HG03175 (cell line): ENCODE measurements at regions not wholly inside any gene's neighbourhood (a gene's known extent, or its start where the extent isn't known, plus 50 kb on each side); places are given as distances from the start of the nearest gene placed in this dataset.
"Not testable (repeated sequence)": the region's sequence is repeated elsewhere in the genome, so short reads cannot be mapped to it uniquely, and the experiment has no call there.

Experiments
- ATAC-seq: cut with Tn5 transposase; IDR thresholded peaks from one replicate; pipeline ENCODE4 v1.9.1; 2021; ENCODE audit warnings: mild to moderate bottlenecking, moderate library complexity; ENCODE audit not compliant: unreplicated experiment

DNA sequence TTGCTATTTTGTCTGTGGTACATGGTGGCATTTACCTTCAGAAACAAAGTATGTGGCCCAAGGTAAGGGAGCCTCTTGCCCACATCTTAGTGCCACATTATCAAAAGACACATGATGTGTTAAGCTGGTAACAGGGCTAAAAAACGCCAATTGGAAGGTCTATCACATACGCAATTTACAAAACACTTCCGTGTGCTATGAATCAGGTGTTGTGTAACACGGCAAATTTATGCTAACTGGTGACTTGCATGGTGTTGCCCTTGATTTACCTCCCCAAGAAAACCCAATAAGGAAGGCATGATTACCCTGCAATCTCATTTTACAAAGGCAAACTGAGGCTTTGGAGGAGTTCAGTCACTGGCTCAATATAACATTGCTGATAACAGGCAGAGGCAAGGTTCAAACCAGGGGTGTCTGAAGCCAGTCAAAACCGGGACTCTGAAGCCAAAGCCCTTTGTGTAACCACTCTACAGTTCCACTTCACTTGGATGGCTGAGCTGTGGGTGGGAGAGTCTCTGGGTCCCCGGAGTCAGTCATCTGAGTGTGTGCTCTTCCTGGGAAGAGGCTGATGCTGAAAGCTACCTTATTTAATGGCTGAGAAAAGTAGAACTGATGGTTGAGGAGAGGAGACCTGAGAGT is 103.9 kb upstream of the BCL6 start:
- no peak for ATAC-seq

GRCh38 chr3:187850258-187850921 is 105.1 kb upstream of the BCL6 start:
- ATAC-seq, result no peak

- no peak for ATAC-seq
Measured at GRCh38 chr3:187852842-187853730, 107.8 kb upstream of the BCL6 start.

DNA sequence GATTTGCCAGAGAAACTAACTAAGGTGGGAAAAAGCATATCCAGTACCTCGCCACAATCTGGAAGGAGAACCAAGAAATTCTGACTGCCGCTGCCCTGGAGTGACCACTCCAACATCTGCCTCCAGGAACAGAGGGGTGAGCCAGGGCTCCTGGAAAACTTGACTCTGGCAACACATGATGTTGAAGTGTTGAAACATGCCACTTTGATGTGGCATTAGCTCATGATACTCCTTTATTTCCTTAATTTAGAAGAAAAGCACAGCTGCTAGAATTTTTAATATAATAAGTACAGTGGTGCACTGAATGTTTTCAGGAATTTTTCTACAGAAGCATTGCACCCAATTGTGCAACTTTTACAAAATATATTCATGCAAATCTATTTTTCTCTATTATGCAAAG is 109.9 kb upstream of the BCL6 start:
- ATAC-seq, result no peak

- ATAC-seq, result no peak
Measured at GRCh38 chr3:187856555-187856954, 111.3 kb upstream of the BCL6 start.

- no peak for ATAC-seq
Measured at GRCh38 chr3:187858041-187858440, 112.8 kb upstream of the BCL6 start.

DNA sequence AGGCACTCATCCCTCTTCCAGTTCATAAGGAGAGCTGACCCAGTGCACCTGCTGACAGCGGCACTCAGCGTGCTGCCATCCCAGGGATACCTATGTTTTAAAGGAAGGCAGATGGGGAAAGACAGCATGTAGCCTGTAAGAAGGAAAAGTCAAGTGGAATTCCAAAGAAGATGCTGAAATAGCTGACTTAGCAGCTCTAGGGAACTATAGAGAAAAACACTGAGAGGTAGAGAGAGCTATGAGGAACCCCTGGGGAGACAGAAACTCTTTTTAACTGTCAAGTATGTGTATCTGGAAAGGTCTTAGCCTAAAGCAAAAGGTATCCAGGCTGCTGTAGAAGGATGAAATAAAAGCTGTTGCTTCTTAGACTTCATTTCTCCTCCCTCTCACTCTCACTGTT is 113.4 kb upstream of the BCL6 start:
- no peak for ATAC-seq

- not testable (repeated sequence) for ATAC-seq
Measured at GRCh38 chr3:187862701-187863277, 117.5 kb upstream of the BCL6 start.

DNA sequence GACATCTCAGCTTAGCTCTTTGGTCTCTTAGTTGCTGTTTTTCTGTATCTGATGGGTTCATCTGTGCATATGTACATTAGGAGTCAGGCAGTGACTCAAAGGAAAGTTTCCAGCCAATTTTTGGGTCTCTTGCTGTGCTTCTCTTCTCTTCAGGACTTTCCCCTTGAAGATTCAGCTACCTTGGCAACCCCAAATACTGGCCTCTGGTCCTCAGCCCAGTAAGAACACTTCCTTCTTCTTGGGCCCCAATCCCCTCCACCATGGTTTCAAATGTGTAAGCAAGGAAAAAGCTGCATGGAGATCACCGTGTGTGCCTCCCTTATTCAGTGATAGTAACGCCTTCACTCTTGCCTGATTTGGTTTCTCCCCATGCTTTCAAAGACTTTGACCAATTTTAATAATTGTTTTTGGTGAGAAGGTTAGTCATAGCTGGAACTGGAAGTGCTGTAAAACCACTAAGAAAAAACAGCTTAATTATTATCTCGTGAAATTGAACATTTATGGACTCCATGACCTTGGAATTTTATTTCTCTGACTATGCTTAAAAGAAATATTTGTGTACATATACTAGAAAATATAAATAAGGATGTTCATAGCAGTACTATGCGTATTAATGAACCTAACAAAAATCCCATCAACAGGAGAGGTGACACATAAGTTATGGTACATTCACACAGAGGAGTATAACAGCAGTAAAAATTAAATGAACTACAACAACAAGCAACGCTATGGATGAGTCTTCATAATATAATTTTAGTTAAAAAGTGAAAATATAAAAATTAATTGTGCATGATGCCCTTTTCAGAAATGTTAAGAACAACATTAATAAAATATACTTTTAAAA is 125.3 kb upstream of the BCL6 start:
- ATAC-seq, result peak; percentile 84

GRCh38 chr3:187871204-187871591 is 125.9 kb upstream of the BCL6 start:
- no peak for ATAC-seq

GRCh38 chr3:187871848-187872247 is 126.6 kb upstream of the BCL6 start:
- no peak for ATAC-seq

GRCh38 chr3:187873843-187874242 is 128.6 kb upstream of the BCL6 start:
- ATAC-seq, result no peak

GRCh38 chr3:187875863-187876262 is 130.6 kb upstream of the BCL6 start:
- ATAC-seq, result no peak

- no peak for ATAC-seq
Measured at GRCh38 chr3:187878772-187879518, 133.7 kb upstream of the BCL6 start.

- no peak for ATAC-seq
Measured at GRCh38 chr3:187880441-187880840, 135.2 kb upstream of the BCL6 start.

DNA sequence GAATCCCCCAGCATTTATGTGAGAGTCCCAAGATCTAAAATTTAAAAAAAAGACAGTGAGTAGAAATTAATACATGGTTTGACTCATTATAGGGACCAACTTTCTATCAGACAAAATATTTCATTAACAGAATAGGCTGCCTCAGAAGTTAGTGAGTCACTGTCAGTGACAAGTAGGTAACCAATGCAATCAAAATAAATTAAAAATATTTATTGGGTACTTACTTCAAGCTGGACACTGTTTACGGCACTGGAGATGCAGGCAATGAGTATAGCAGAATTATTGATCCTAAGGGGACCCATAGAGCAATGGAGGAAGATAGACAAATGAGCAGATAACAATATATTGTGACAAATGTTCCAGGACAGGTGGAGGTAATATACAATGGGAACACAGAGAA is 135.6 kb upstream of the BCL6 start:
- ATAC-seq, result no peak

DNA sequence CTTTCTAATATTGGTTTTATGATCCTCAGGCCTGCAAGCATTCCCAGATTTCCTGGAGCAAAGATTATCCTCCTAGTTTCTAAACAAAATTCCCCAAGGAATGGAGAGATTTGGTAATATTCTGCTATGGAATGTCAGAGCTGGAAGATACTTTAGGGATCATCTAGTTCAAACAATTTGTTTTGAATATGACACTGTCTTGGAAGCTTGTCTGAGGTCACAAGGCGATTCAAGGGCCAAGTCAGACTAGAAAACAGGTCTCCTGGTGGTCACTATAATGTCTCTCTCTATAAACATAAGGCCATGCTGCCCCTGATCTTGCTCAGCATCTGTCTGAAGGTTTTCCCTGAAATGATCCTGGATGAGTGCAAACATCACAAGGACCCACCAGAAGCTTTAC is 143.4 kb upstream of the BCL6 start:
- no peak for ATAC-seq

DNA sequence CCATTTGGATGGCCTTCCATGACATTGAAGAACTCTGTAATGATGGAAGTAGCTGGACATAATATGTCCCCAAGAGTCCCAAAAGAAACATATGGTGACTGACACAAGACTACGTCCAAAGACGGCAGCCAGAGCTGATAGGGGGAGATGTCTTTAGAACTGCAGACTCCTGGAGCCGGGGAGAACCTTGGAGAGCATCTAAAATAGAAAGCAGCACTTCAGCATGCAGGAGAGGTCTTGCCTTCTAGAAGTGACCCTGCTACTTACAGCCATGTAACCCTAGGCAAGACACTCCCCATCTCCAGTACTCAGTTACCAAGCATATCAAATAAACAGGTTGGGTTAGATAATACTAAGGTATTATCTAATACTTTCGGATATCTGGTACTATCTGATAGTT is 143.8 kb upstream of the BCL6 start:
- no peak for ATAC-seq

DNA sequence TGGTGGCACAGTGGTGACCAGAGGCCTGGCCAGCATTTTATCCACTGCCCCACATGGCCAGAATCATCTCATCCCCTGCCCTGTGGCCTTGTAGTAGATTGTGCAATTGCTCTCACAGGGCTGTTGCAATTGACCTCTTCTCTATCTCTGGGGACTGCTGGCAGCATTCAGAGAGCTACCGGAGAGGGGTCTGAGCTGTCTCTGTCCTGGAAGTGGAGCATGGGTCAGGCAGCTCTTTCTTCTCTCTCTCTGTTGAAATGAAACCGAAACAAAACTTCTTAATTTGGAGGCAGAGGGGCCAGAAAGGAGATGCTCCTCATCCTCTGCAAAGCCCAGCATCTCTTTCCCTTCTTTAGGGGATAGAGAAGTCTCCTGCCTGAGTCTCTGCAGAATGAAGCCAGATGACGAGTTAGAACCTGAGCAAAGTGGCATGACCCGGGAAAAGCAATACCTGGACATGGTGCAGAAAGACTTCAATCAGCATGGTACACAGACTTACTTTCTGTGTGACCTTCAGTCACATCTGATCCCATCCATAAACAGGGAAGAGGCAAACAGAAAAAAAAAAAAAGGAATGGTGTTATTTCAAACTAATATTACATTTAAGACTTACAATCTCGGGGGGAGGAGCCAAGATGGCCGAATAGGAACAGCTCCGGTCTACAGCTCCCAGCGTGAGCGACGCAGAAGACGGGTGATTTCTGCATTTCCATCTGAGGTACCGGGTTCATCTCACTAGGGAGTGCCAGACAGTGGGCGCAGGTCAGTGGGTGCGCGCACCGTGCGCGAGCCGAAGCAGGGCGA is 144.5 kb upstream of the BCL6 start:
- no peak for ATAC-seq
